GM13976 (cell line): ENCODE measurements at regions not wholly inside any gene's neighbourhood (a gene's known extent, or its start where the extent isn't known, plus 50 kb on each side); places are given as distances from the start of the nearest gene placed in this dataset.

Source experiments
- DNase-seq: peaks from one replicate; pipeline ENCODE4 v3.0.0; 2012; ENCODE audit warnings: low spot score
- CTCF ChIP-seq: IDR thresholded peaks from 2 replicates; pipeline ENCODE4 v1.5.1; 2012; ENCODE audit warnings: borderline replicate concordance, mild to moderate bottlenecking; ENCODE audit not compliant: insufficient read depth; ENCODE audit errors: extremely low read depth, missing control alignments, control extremely low read depth
- in situ Hi-C: fragments of 300-500 bp; cut with MboI; formaldehyde crosslinking; loops from one replicate; pipeline ENCODE4 v1.12.0; 2022; ENCODE audit warnings: low sequenced_read_pairs, mixed read lengths, inconsistent platforms; ENCODE audit not compliant: unreplicated experiment

DNA sequence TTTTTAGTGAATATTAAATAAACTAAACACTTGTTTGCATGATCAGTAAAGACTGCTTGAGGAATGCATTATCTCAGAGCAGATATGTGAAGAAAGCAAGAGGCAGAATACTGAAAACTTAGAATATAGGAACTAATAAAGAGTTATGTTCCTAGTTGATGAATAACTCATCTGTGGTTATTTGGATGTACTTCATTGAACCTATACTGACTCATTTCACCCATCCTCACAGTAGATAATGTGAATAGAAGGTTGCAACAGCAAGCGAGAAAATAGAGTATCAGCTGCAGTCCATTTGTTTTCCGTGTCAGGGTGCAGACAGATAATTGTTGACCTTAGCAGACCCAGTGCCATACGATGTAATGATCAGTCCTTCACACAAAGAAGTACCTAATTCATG lies 945.7 kb upstream of the LRRTM1 start:
- in situ Hi-C loops, result no loop called here
- DNase-seq, result no peak
- no peak for TF ChIP-seq CTCF

DNA sequence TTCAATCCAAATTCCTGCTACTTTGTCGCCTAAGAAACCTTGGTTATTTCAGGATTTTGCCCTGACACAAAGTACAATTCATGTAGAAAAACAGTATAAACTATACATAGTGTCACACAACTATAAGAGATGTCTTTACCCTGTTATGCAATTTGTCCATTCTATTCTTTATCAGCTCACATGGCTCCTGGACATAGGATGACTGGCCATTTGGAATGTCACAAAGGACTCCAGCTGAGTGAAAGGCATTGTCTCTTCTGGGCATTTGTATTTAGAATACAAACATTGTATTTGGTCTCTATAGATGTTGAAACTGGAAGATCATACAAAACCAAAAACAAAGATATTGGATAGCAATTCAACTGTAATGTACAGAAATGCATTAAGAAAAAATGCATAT lies 944.6 kb upstream of the LRRTM1 start:
- no peak for TF ChIP-seq CTCF
- in situ Hi-C loops, result no loop called here

DNA sequence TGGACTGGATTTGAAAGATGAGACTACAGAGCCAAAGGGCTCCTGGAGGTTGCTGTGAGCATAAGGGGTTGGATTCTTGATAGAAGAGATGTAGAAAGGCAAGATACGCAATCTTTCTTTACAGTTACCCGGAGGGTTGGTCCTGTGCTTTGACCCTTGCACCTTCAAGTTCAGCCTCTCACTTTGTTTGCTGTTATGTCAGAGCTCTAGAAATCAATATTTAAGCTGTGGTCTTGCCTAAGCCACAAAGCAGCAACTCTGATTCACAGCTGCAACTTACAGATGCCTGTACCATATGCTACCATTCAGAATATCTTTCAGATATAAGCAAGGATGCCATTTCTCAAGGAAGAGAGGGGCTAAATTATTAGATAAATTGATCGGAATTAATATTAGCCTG lies 943.1 kb upstream of the LRRTM1 start:
- in situ Hi-C loops, result no loop called here
- DNase-seq, result no peak
- no peak for TF ChIP-seq CTCF

More for the DNA sequence above, 944.6 kb upstream of the LRRTM1 start:
- no peak for DNase-seq

GRCh38 chr2:81242501-81242900 lies 937.9 kb upstream of the LRRTM1 start:
- DNase-seq, result no peak
- TF ChIP-seq CTCF, result no peak
- in situ Hi-C loops, result no loop called here

- no peak for DNase-seq
- no peak for TF ChIP-seq CTCF
- in situ Hi-C loops, result no loop called here
Measured at GRCh38 chr2:81238462-81238861, 933.9 kb upstream of the LRRTM1 start.

DNA sequence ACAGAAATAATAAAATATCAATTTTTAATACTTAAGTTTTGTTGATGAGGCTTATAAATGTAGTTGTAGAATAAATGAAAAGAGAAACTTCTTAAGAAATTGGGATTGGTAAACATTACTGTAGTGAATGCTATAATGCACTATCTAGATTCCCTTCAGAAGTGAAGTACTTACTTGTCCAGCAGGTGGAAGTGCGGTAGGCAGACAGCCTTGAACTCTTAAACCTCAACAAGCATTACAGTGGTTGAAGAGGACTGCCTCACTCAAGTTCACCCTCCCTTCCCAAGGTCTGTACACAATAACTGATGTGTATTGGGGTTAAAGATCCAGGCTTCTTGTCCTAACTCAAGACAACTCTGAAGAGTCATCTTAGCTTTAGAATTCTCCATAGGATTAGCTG lies 931.0 kb upstream of the LRRTM1 start:
- in situ Hi-C loops, result no loop called here
- no peak for TF ChIP-seq CTCF
- DNase-seq, result no peak

- no peak for TF ChIP-seq CTCF
- no peak for DNase-seq
- in situ Hi-C loops, result no loop called here
Measured at GRCh38 chr2:81234711-81235110, 930.2 kb upstream of the LRRTM1 start.
